ENCODE measurements at regions not wholly inside any gene's neighbourhood (a gene's known extent, or its start where the extent isn't known, plus 50 kb on each side); places are given as distances from the start of the nearest gene placed in this dataset.

DNA sequence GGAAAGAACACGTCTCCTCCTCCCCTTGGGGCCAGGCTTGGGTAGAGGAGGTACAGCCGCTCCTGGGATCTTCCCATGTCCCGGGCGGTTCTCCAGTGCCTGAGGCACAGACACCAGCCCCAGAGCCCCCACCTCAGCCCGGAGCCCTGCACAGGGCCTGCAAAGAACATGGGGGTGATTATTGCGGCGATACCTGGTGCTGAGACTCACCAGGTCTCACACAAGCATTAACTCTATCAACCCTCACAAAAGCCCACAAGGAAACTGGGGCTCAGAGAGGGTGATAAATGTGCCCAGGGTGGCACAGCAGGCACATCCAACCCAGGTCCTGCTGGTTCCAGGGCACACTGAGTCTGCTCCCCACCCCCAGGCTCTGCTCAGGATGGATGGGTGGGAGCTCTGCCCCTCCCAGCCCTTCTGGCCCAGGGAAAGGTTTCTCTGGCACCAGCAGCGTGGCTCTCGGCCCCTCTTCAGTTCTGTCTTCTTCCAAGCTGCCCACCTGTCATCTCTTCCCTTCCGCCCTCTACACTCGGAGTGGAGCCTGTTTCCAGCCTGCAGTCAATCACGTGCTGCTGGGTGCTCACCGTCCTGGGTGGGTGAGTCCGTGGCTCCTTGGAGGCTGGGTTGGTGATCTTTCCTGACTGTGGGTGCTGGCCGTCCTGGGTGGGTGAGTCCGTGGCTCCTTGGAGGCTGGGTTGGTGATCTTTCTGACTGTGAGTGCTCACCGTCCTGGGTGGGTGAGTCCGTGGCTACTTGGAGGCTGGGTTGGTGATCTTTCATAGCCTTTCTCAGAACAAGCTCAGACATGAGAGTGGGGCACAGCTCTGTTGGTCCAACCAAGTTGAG, 53.6 kb upstream of the AJAP1 start:
- DNase-seq = no peak

GRCh38 chr1:4601941-4602340, 52.5 kb upstream of the AJAP1 start:
- DNase-seq = no peak

- DNase-seq = no peak
Measured at GRCh38 chr1:4602462-4603294, 51.7 kb upstream of the AJAP1 start.

GRCh38 chr1:4603295-4604110, 50.9 kb upstream of the AJAP1 start:
- DNase-seq = no peak
